Endodermal cell (in vitro differentiated cells): ENCODE measurements at regions not wholly inside any gene's neighbourhood (a gene's known extent, or its start where the extent isn't known, plus 50 kb on each side); places are given as distances from the start of the nearest gene placed in this dataset.

Source experiments
- DNase-seq: peaks from one replicate; pipeline ENCODE4 v3.0.0-alpha.2; 2017
- H3K27ac ChIP-seq: 2 replicates; pipeline ENCODE4 v1.5.1; 2013; ENCODE audit warnings: mild to moderate bottlenecking, low read depth, low read length, moderate library complexity
- H3K27me3 ChIP-seq: 2 replicates; pipeline ENCODE4 v1.6.1; 2013; ENCODE audit warnings: mild to moderate bottlenecking, low read length, moderate library complexity; ENCODE audit not compliant: insufficient read depth, control insufficient read depth, poor library complexity, severe bottlenecking
- H3K36me3 ChIP-seq: 2 replicates; pipeline ENCODE4 v1.7.0; 2013; ENCODE audit warnings: mild to moderate bottlenecking, low read length, moderate library complexity; ENCODE audit not compliant: control insufficient read depth, insufficient read depth
- H3K4me1 ChIP-seq: one replicate; pipeline ENCODE4 v1.7.0; 2013; ENCODE audit warnings: low read length; ENCODE audit not compliant: control insufficient read depth, insufficient read depth
- H3K4me3 ChIP-seq: 2 replicates; pipeline ENCODE4 v1.5.1; 2013; ENCODE audit warnings: mild to moderate bottlenecking, low read length, moderate library complexity
- H3K9ac ChIP-seq: 2 replicates; pipeline ENCODE4 v1.6.1; 2013; ENCODE audit warnings: mild to moderate bottlenecking, low read length, moderate library complexity; ENCODE audit not compliant: poor library complexity, severe bottlenecking; ENCODE audit errors: extremely low read depth
- H3K9me3 ChIP-seq: 2 replicates; pipeline ENCODE4 v1.6.1; 2013; ENCODE audit warnings: mild to moderate bottlenecking, low read length, moderate library complexity; ENCODE audit not compliant: control insufficient read depth
- H3K27ac Mint-ChIP-seq: 2 replicates; pipeline ENCODE4 v1.8.0; 2020; ENCODE audit warnings: mixed read lengths
- H3K27me3 Mint-ChIP-seq: 2 replicates; pipeline ENCODE4 v1.8.0; 2021; ENCODE audit warnings: mild to moderate bottlenecking, mixed read lengths; ENCODE audit not compliant: insufficient read depth
- H3K36me3 Mint-ChIP-seq: 2 replicates; pipeline ENCODE4 v1.8.0; 2020; ENCODE audit warnings: low read depth, mixed read lengths
- H3K4me1 Mint-ChIP-seq: 2 replicates; pipeline ENCODE4 v1.8.0; 2020; ENCODE audit warnings: mixed read lengths
- H3K4me3 Mint-ChIP-seq: 2 replicates; pipeline ENCODE4 v1.8.0; 2020; ENCODE audit warnings: mild to moderate bottlenecking, moderate library complexity, mixed read lengths
- H3K9me3 Mint-ChIP-seq: 2 replicates; pipeline ENCODE4 v1.8.0; 2020; ENCODE audit warnings: mild to moderate bottlenecking, mixed read lengths
- CTCF ChIP-seq: fragments of 200-600 bp; sonication (generic); conservative IDR thresholded peaks from 2 replicates; pipeline ENCODE4 v1.5.0; 2021; ENCODE audit warnings: antibody characterized with exemption, mild to moderate bottlenecking
- WGBS, 2 experiments: methylation state at CpG; one replicate each; pipeline versions ENCODE4 v1.1.5 to v1.1.7; 2013; ENCODE audit warnings: missing lambda C conversion rate in 2 of 2, mixed read lengths in 1 of 2; ENCODE audit not compliant: insufficient coverage in 1 of 2, insufficient read length in 1 of 2; 5-methylcytosine and 5-hydroxymethylcytosine counted together

GRCh38 chr2:217417536-217417935 is 557.7 kb upstream of the TNP1 start:
- peaks cover 11% of the 10 kb centered on the region for H3K4me1 ChIP-seq
- DNase-seq: no peak
- no peaks in the 10 kb centered on the region for H3K9me3 ChIP-seq
- Mint-ChIP-seq H3K27me3 (peaks cover 21% of the 10 kb centered on the region), H3K4me1 (peaks cover 28% of the 10 kb centered on the region), H3K9me3 (no peaks in the 10 kb centered on the region), H3K36me3 (no peaks in the 10 kb centered on the region), H3K4me3 (no peak overlapping the region), H3K27ac (no peak overlapping the region)
- TF ChIP-seq CTCF: no peak
- no peaks in the 10 kb centered on the region for H3K27me3 ChIP-seq
- H3K9ac ChIP-seq: no peak overlapping the region
- no peaks in the 10 kb centered on the region for H3K36me3 ChIP-seq
- H3K27ac ChIP-seq: no peak overlapping the region
- no peak overlapping the region for H3K4me3 ChIP-seq

- Histone ChIP-seq H3K4me3 (no peak overlapping the region), H3K4me1 (peaks cover 5% of the 10 kb centered on the region), H3K9me3 (no peaks in the 10 kb centered on the region), H3K27ac (no peak overlapping the region), H3K9ac (no peak overlapping the region), H3K36me3 (no peaks in the 10 kb centered on the region), H3K27me3 (no peaks in the 10 kb centered on the region)
- no peak for DNase-seq
- H3K27ac Mint-ChIP-seq: no peak overlapping the region
- no peaks in the 10 kb centered on the region for H3K36me3 Mint-ChIP-seq
- peaks cover 21% of the 10 kb centered on the region for H3K27me3 Mint-ChIP-seq
- H3K4me1 Mint-ChIP-seq: peaks cover 26% of the 10 kb centered on the region
- WGBS, 2 experiments: 100% methylated on average over 1 of the region's 1 CpG
- TF ChIP-seq CTCF: no peak
- no peak overlapping the region for H3K4me3 Mint-ChIP-seq
- no peaks in the 10 kb centered on the region for H3K9me3 Mint-ChIP-seq
Measured at GRCh38 chr2:217415316-217415715, 555.5 kb upstream of the TNP1 start.

- H3K27ac Mint-ChIP-seq: no peak overlapping the region
- Histone ChIP-seq H3K4me1 (peaks cover 5% of the 10 kb centered on the region), H3K27me3 (no peaks in the 10 kb centered on the region), H3K4me3 (no peak overlapping the region), H3K9me3 (no peaks in the 10 kb centered on the region), H3K27ac (no peak overlapping the region), H3K9ac (no peak overlapping the region), H3K36me3 (no peaks in the 10 kb centered on the region)
- H3K4me1 Mint-ChIP-seq: peaks cover 25% of the 10 kb centered on the region
- no peak for DNase-seq
- peaks cover 21% of the 10 kb centered on the region for H3K27me3 Mint-ChIP-seq
- TF ChIP-seq CTCF: no peak
- WGBS, 2 experiments: 88% methylated on average over 1 to 4 of the region's 4 CpGs
- H3K36me3 Mint-ChIP-seq: no peaks in the 10 kb centered on the region
- no peak overlapping the region for H3K4me3 Mint-ChIP-seq
- H3K9me3 Mint-ChIP-seq: no peaks in the 10 kb centered on the region
Measured at GRCh38 chr2:217414429-217414828, 554.6 kb upstream of the TNP1 start.
